H1 (cell line): ENCODE measurements at regions not wholly inside any gene's neighbourhood (a gene's known extent, or its start where the extent isn't known, plus 50 kb on each side); places are given as distances from the start of the nearest gene placed in this dataset.

Experiments
- CTCF ChIA-PET: fragments of 300-600 bp; sonication (Branson Sonifier 250); formaldehyde crosslinking; loops from one replicate; lab custom pipeline; 2021; ENCODE audit not compliant: partially characterized antibody; lab: Charles Lee
- POLR2A ChIA-PET: fragments of 300-600 bp; sonication (Branson Sonifier 250); formaldehyde crosslinking; loops from one replicate; lab custom pipeline; 2021; ENCODE audit warnings: inconsistent platforms; ENCODE audit not compliant: partially characterized antibody; lab: Charles Lee
- DNase-seq, 2 experiments: peaks; one replicate each; pipeline versions ENCODE4 v3.0.0 to v3.0.0-alpha.2; 2010 to 2022; ENCODE audit warnings: low spot score in 2 of 2, low read depth in 1 of 2, mixed read lengths in 1 of 2
- FAIRE-seq: peaks from 2 replicates; lab custom pipeline; 2011; peaks lifted over from hg19 to GRCh38; lab: Jason Lieb, UNC
- H2AFZ ChIP-seq: 2 replicates; pipeline ENCODE4 v1.8.1; 2012; ENCODE audit warnings: low read length, inconsistent platforms
- H2AK5ac ChIP-seq: 2 replicates; pipeline ENCODE4 v1.6.1; 2013; ENCODE audit warnings: low read depth, low read length
- H2BK120ac ChIP-seq: replicated peaks from 2 replicates; pipeline ENCODE3; 2013; ENCODE audit warnings: low read depth, low read length, inconsistent platforms
- H2BK12ac ChIP-seq: 2 replicates; pipeline ENCODE4 v1.6.1; 2013; ENCODE audit warnings: low read depth, low read length
- H2BK15ac ChIP-seq: 2 replicates; pipeline ENCODE4 v1.6.1; 2013; ENCODE audit warnings: low read length
- H2BK20ac ChIP-seq: 2 replicates; pipeline ENCODE4 v1.6.1; 2013; ENCODE audit warnings: low read length
- H2BK5ac ChIP-seq: 2 replicates; pipeline ENCODE4 v1.6.1; 2013; ENCODE audit warnings: low read depth, low read length
- H3K14ac ChIP-seq: 2 replicates; pipeline ENCODE4 v1.6.1; 2013; ENCODE audit warnings: inconsistent platforms; ENCODE audit not compliant: insufficient read length
- H3K18ac ChIP-seq: 2 replicates; pipeline ENCODE4 v1.6.1; 2013; ENCODE audit warnings: low read length; ENCODE audit errors: extremely low read depth
- H3K23ac ChIP-seq: 2 replicates; pipeline ENCODE4 v1.6.1; 2013; ENCODE audit warnings: inconsistent platforms; ENCODE audit not compliant: insufficient read length
- H3K23me2 ChIP-seq: 2 replicates; pipeline ENCODE4 v1.6.1; 2013; ENCODE audit warnings: low read depth, low read length
- H3K27ac ChIP-seq: 2 replicates; pipeline ENCODE4 v1.6.1; 2011; ENCODE audit warnings: low read depth, low read length, inconsistent platforms
- H3K27me3 ChIP-seq, 4 experiments: replicated peaks in 1 of 4; 1 replicate in 1 of 4; 2 replicates in 3 of 4; pipeline versions ENCODE4 v1.6.1 to v1.8.1; 2011 to 2013; ENCODE audit warnings: low read length in 3 of 4, mild to moderate bottlenecking in 3 of 4, inconsistent platforms in 2 of 4, mixed read lengths in 2 of 4, moderate library complexity in 1 of 4; ENCODE audit not compliant: control insufficient read depth in 3 of 4, insufficient read depth in 3 of 4; ENCODE audit errors: extremely low read depth in 1 of 4
- H3K36me3 ChIP-seq, 4 experiments: 2 replicates each; pipeline versions ENCODE4 v1.6.1 to v1.8.1; 2011 to 2013; ENCODE audit warnings: mild to moderate bottlenecking in 4 of 4, low read length in 3 of 4, moderate library complexity in 2 of 4, control low read depth in 1 of 4, inconsistent platforms in 1 of 4; ENCODE audit not compliant: insufficient read depth in 4 of 4, control insufficient read depth in 2 of 4
- H3K4ac ChIP-seq: replicated peaks from 2 replicates; pipeline ENCODE3; 2013; ENCODE audit warnings: low read length, low read depth, mixed read lengths, inconsistent platforms; ENCODE audit not compliant: insufficient read length
- H3K4me1 ChIP-seq, 4 experiments: replicated peaks in 1 of 4; 1 replicate in 1 of 4; 2 replicates in 3 of 4; pipeline versions ENCODE4 v1.6.1 to v1.8.1; 2011 to 2013; ENCODE audit warnings: low read length in 3 of 4, inconsistent platforms in 2 of 4, mixed read lengths in 1 of 4; ENCODE audit not compliant: insufficient read depth in 4 of 4, control insufficient read depth in 3 of 4
- H3K4me2 ChIP-seq, 2 experiments: 2 replicates each; pipeline versions ENCODE4 v1.6.1 to v1.8.1; 2011 to 2013; ENCODE audit warnings: low read depth in 2 of 2, low read length in 2 of 2, control low read depth in 1 of 2, inconsistent platforms in 1 of 2, mild to moderate bottlenecking in 1 of 2; ENCODE audit not compliant: insufficient read depth in 1 of 2
- H3K4me3 ChIP-seq, 4 experiments: fragments of 200-600, 300-600 bp in 1 of 4; sonication (generic), shearing (Covaris generic), sonication (Bioruptor Twin) in 1 of 4; 2 replicates each; pipeline versions ENCODE4 v1.5.1 to v1.8.1; 2011 to 2016; ENCODE audit warnings: low read length in 4 of 4, low read depth in 3 of 4, control low read depth in 2 of 4, inconsistent platforms in 2 of 4, mild to moderate bottlenecking in 2 of 4, mixed read lengths in 1 of 4, moderate library complexity in 1 of 4; ENCODE audit not compliant: insufficient read depth in 2 of 4; ENCODE audit errors: extremely low read depth in 1 of 4
- H3K56ac ChIP-seq: replicated peaks from 2 replicates; pipeline ENCODE3; 2013; ENCODE audit warnings: low read depth, mild to moderate bottlenecking, mixed read lengths, low read length, inconsistent platforms; ENCODE audit not compliant: insufficient read length
- H3K79me1 ChIP-seq: 2 replicates; pipeline ENCODE4 v1.6.1; 2013; ENCODE audit warnings: low read depth, low read length, control low read depth
- H3K79me2 ChIP-seq, 2 experiments: 2 replicates each; pipeline versions ENCODE4 v1.6.1 to v1.8.1; 2012 to 2013; ENCODE audit warnings: low read length in 2 of 2, mild to moderate bottlenecking in 2 of 2, inconsistent platforms in 1 of 2; ENCODE audit not compliant: insufficient read depth in 2 of 2, control insufficient read depth in 1 of 2
- H3K9ac ChIP-seq, 4 experiments: replicated peaks in 1 of 4; 1 replicate in 1 of 4; 2 replicates in 3 of 4; pipeline versions ENCODE4 v1.6.1 to v1.8.1; 2011 to 2013; ENCODE audit warnings: low read depth in 3 of 4, low read length in 3 of 4, control low read depth in 2 of 4, mild to moderate bottlenecking in 2 of 4, moderate library complexity in 2 of 4, inconsistent platforms in 1 of 4; ENCODE audit errors: extremely low read depth in 1 of 4
- H3K9me3 ChIP-seq, 2 experiments: 2 replicates each; pipeline versions ENCODE4 v1.6.1 to v1.8.1; 2012 to 2013; ENCODE audit warnings: mild to moderate bottlenecking in 2 of 2, moderate library complexity in 2 of 2, control low read depth in 1 of 2, inconsistent platforms in 1 of 2, low read depth in 1 of 2, low read length in 1 of 2, mixed read lengths in 1 of 2; ENCODE audit not compliant: insufficient read depth in 2 of 2
- H4K20me1 ChIP-seq, 2 experiments: replicated peaks in 1 of 2; 2 replicates each; pipeline versions ENCODE3 to v1.8.1; 2011 to 2013; ENCODE audit warnings: inconsistent platforms in 2 of 2, low read length in 2 of 2, mild to moderate bottlenecking in 1 of 2; ENCODE audit not compliant: insufficient read depth in 2 of 2, control insufficient read depth in 1 of 2
- H4K5ac ChIP-seq: 2 replicates; pipeline ENCODE4 v1.6.1; 2013; ENCODE audit warnings: low read length, low read depth, mixed read lengths, inconsistent platforms; ENCODE audit not compliant: insufficient read length
- H4K8ac ChIP-seq: 2 replicates; pipeline ENCODE4 v1.8.0; 2013; ENCODE audit warnings: mild to moderate bottlenecking, moderate library complexity, low read length, inconsistent platforms; ENCODE audit not compliant: insufficient read depth; ENCODE audit errors: extremely low read depth
- H4K91ac ChIP-seq: replicated peaks from 2 replicates; pipeline ENCODE3; 2013; ENCODE audit warnings: low read length, mixed read lengths, inconsistent platforms; ENCODE audit not compliant: insufficient read length
- SIN3A ChIP-seq, 2 experiments: IDR thresholded peaks in 1 of 2; conservative IDR thresholded peaks in 1 of 2; 2 replicates each; pipeline ENCODE4 v1.6.1; 2011 to 2012; ENCODE audit warnings: low read length in 2 of 2, improper control_type of control experiment in 1 of 2, low read depth in 1 of 2, mild to moderate bottlenecking in 1 of 2
- TEAD4 ChIP-seq: IDR thresholded peaks from 2 replicates; pipeline ENCODE4 v1.6.1; 2012; ENCODE audit warnings: low read depth, low read length, inconsistent platforms, mixed read lengths
- YY1 ChIP-seq: IDR thresholded peaks from 2 replicates; pipeline ENCODE4 v1.6.1; 2011; ENCODE audit warnings: low read depth, mild to moderate bottlenecking, low read length
- ZNF274 ChIP-seq: IDR thresholded peaks from 2 replicates; pipeline ENCODE4 v1.7.0; 2012; ENCODE audit warnings: low read length, borderline replicate concordance; ENCODE audit errors: extremely low read depth
- WGBS, 2 experiments: shearing (Covaris generic) in 1 of 2; methylation state at CpG; one replicate each; pipeline versions ENCODE4 v1.1.6 to v1.1.7; 2013 to 2015; ENCODE audit warnings: low lambda C conversion rate in 2 of 2, mixed read lengths in 2 of 2, inconsistent platforms in 1 of 2, low coverage in 1 of 2, missing lambda C conversion rate in 1 of 2; ENCODE audit not compliant: insufficient replicate concordance in 2 of 2, insufficient coverage in 1 of 2, insufficient read length in 1 of 2; ENCODE audit errors: extremely low coverage in 1 of 2, missing lambda C conversion rate in 1 of 2; 5-methylcytosine and 5-hydroxymethylcytosine counted together

DNA sequence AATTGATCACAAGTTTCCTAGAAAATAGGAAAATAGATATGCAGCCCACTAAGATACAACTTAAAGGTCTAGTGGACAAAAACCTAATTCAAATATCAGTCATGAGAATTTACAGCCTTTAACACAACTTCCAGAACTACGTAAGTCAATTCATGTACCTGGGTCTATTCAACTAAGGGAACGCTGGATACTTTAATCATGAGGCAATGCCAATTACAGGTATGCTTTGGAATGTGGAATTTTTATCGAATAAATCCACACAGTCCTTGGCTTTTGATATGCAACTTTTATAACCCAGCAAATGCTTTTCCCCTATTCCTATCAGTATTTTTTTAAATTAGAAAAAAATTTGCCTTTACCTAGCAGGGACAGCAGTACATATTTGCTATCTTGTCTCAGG is 289.5 kb upstream of the FAT3 start:
- Histone ChIP-seq H2BK15ac (no peak overlapping the region), H3K4me2 (no peak overlapping the region), H3K4me3 (no peak overlapping the region), H3K56ac (no peak overlapping the region), H2AFZ (no peak overlapping the region), H3K14ac (no peak overlapping the region), H3K79me1 (no peaks in the 10 kb centered on the region), H3K23me2 (peaks cover 1% of the 10 kb centered on the region; the same call in 1 of the 2 replicates), H2BK20ac (no peak overlapping the region), H4K20me1 (no peaks in the 10 kb centered on the region), H2AK5ac (no peak overlapping the region), H3K4ac (no peak overlapping the region), H3K4me1 (no peaks in the 10 kb centered on the region), H2BK120ac (no peak overlapping the region), H3K9ac (no peak overlapping the region), H3K18ac (no peak overlapping the region), H3K23ac (no peak overlapping the region), H4K91ac (no peak overlapping the region), H3K9me3 (no peaks in the 10 kb centered on the region), H3K27me3 (no peaks in the 10 kb centered on the region), H4K5ac (no peak overlapping the region), H2BK12ac (no peak overlapping the region), H2BK5ac (no peak overlapping the region), H3K79me2 (no peaks in the 10 kb centered on the region), H3K36me3 (no peaks in the 10 kb centered on the region), H3K27ac (no peak overlapping the region), H4K8ac (no peak overlapping the region)
- TF ChIP-seq YY1 (no peak), SIN3A (conservative IDR thresholded peaks at IDR 0.05 in 1 of 2, IDR thresholded peaks at IDR 0.05 in 1 of 2; ENCODE audit: low read depth in 1 of 2, low read length in 2 of 2) (no peak), ZNF274 (no peak), TEAD4 (no peak)
- ChIA-PET CTCF (no interaction called here), POLR2A (no interaction called here)
- DNase-seq = no peak
- FAIRE-seq = no peak
- WGBS, 2 experiments = 86% methylated on average over 3 of the region's 3 CpGs; no CpG with 5 or more reads in 1 of the 2 experiments
